Tibial artery (tissue), 4 donors: ENCODE measurements at regions not wholly inside any gene's neighbourhood (a gene's known extent, or its start where the extent isn't known, plus 50 kb on each side); places are given as distances from the start of the nearest gene placed in this dataset.

Source experiments
- DNase-seq, 2 donors: peaks; one replicate each; pipeline ENCODE4 v3.0.0-alpha.2; 2019
- H3K27ac ChIP-seq, 2 donors: fragments of 200-600 bp; sonication (generic) in 1 of 2; 1 replicate in 1 of 2; 2 replicates in 1 of 2; pipeline ENCODE4 v1.5.1; 2018 to 2019; ENCODE audit warnings: mild to moderate bottlenecking in 1 of 2
- H3K27me3 ChIP-seq, 2 donors: fragments of 200-600 bp; sonication (generic) in 1 of 2; one replicate each; pipeline versions ENCODE4 v1.5.1 to v1.6.0; 2016 to 2019
- H3K36me3 ChIP-seq, 3 donors: fragments of 200-600 bp; sonication (generic) in 2 of 3; one replicate each; pipeline ENCODE4 v1.5.1; 2016 to 2019; ENCODE audit warnings: mild to moderate bottlenecking in 2 of 3
- H3K4me1 ChIP-seq, 4 donors: fragments of 200-600 bp; sonication (generic) in 2 of 4; 1 replicate in 3 of 4; 2 replicates in 1 of 4; pipeline ENCODE4 v1.5.1; 2016 to 2019
- H3K4me3 ChIP-seq, 2 donors: fragments of 200-600 bp; sonication (generic) in 1 of 2; 1 replicate in 1 of 2; 2 replicates in 1 of 2; pipeline ENCODE4 v1.5.1; 2018 to 2019; ENCODE audit warnings: mild to moderate bottlenecking in 2 of 2
- H3K9me3 ChIP-seq, 3 donors: fragments of 200-600 bp; sonication (generic) in 1 of 3; one replicate each; pipeline ENCODE4 v1.5.1; 2016 to 2019
- CTCF ChIP-seq, 2 experiments: fragments of 200-600 bp in 1 of 2; fragments of 450-650 bp in 1 of 2; IDR thresholded peaks; one replicate each; pipeline ENCODE4 v1.5.1; 2017 to 2019; ENCODE audit warnings: antibody characterized with exemption in 2 of 2, mild to moderate bottlenecking in 1 of 2, moderate library complexity in 1 of 2
- intact Hi-C: fragments of 100-400 bp; cut with DNase I; formaldehyde crosslinking; loops from one replicate; pipeline ENCODE4 v1.15.0; 2023; ENCODE audit warnings: low total_unique reads

- no peak for TF ChIP-seq CTCF (IDR thresholded peaks at IDR 0.05)
- Histone ChIP-seq H3K27ac (peak overlapping the region in 1 of 2 donors; percentile 0), H3K4me3 (no peak overlapping the region), H3K4me1 (peaks cover 0 to 19% (median 0%) of the 10 kb centered on the region in 4 donors), H3K9me3 (no peaks in the 10 kb centered on the region), H3K36me3 (no peaks in the 10 kb centered on the region), H3K27me3 (no peaks in the 10 kb centered on the region)
- DNase-seq = no peak
- intact Hi-C loops = no loop called here
Measured at GRCh38 chr21:16304174-16305095, 574.7 kb downstream of the USP25 start.

GRCh38 chr21:16305686-16306085 is 575.9 kb downstream of the USP25 start:
- H3K4me3 ChIP-seq = peak overlapping the region in 1 of 2 donors; percentile 5
- intact Hi-C loops = no loop called here
- DNase-seq = no peak
- H3K4me1 ChIP-seq = peaks cover 0 to 19% (median 0%) of the 10 kb centered on the region in 4 donors
- H3K27ac ChIP-seq = peak overlapping the region in 1 of 2 donors; percentile 41
- H3K27me3 ChIP-seq = no peaks in the 10 kb centered on the region
- no peak for TF ChIP-seq CTCF (IDR thresholded peaks at IDR 0.05)
- no peaks in the 10 kb centered on the region for H3K9me3 ChIP-seq
- no peaks in the 10 kb centered on the region for H3K36me3 ChIP-seq

GRCh38 chr21:16307256-16307655 is 577.5 kb downstream of the USP25 start:
- peak overlapping the region in 1 of 2 donors; percentile 41 for H3K27ac ChIP-seq
- no peak for DNase-seq

GRCh38 chr21:16308269-16308668 is 578.5 kb downstream of the USP25 start:
- Histone ChIP-seq H3K4me3 (peak overlapping the region; percentile 12 to 15), H3K27ac (peak overlapping the region; percentile 37 to 41), H3K36me3 (no peaks in the 10 kb centered on the region), H3K4me1 (peaks cover 0 to 2% (median 0%) of the 10 kb centered on the region in 4 donors), H3K9me3 (no peaks in the 10 kb centered on the region), H3K27me3 (no peaks in the 10 kb centered on the region)
- intact Hi-C loops = no loop called here
- DNase-seq = no peak
- TF ChIP-seq CTCF (IDR thresholded peaks at IDR 0.05) = no peak

More at GRCh38 chr21:16307256-16307655, 577.5 kb downstream of the USP25 start:
- no peak for TF ChIP-seq CTCF (IDR thresholded peaks at IDR 0.05)
- H3K27me3 ChIP-seq = no peaks in the 10 kb centered on the region
- intact Hi-C loops = no loop called here
- H3K4me3 ChIP-seq = no peak overlapping the region
- peaks cover 0 to 12% (median 0%) of the 10 kb centered on the region in 4 donors for H3K4me1 ChIP-seq
- no peaks in the 10 kb centered on the region for H3K9me3 ChIP-seq
- H3K36me3 ChIP-seq = no peaks in the 10 kb centered on the region

- Histone ChIP-seq H3K4me1 (no peaks in the 10 kb centered on the region), H3K4me3 (no peak overlapping the region), H3K9me3 (no peaks in the 10 kb centered on the region), H3K36me3 (no peaks in the 10 kb centered on the region), H3K27ac (peak overlapping the region in 1 of 2 donors; percentile 4), H3K27me3 (no peaks in the 10 kb centered on the region)
- no peak for TF ChIP-seq CTCF (IDR thresholded peaks at IDR 0.05)
- intact Hi-C loops = no loop called here
- DNase-seq = no peak
Measured at GRCh38 chr21:16309250-16309971, 579.6 kb downstream of the USP25 start.
